Activated CD8-positive, alpha-beta T cell treated with anti-CD3 and anti-CD28 coated beads for 36 hours (primary cell): ENCODE measurements at regions not wholly inside any gene's neighbourhood (a gene's known extent, or its start where the extent isn't known, plus 50 kb on each side); places are given as distances from the start of the nearest gene placed in this dataset.

ENCODE experiments used
- ATAC-seq: fragments of 200-7000 bp; cut with Tn5 transposase; one replicate; pipeline ENCODE4 v1.10.0; 2021; ENCODE audit warnings: mild to moderate bottlenecking, moderate library complexity
- CTCF ChIA-PET: fragments of 350-600 bp; sonication (Branson Sonifier 250); formaldehyde crosslinking; loops from one replicate; lab custom pipeline; 2021; ENCODE audit warnings: antibody characterized with exemption; lab: Charles Lee
- POLR2A ChIA-PET: fragments of 350-600 bp; sonication (Branson Sonifier 250); formaldehyde crosslinking; loops from one replicate; lab custom pipeline; 2021; ENCODE audit warnings: antibody characterized with exemption; lab: Charles Lee
- DNase-seq: peaks from one replicate; pipeline ENCODE4 v3.0.0-alpha.2; 2020
- H3K27ac Mint-ChIP-seq: one replicate; pipeline ENCODE4 v1.8.0; 2021; ENCODE audit warnings: mild to moderate bottlenecking, mixed read lengths
- H3K27me3 Mint-ChIP-seq: one replicate; pipeline ENCODE4 v1.8.0; 2021; ENCODE audit warnings: mixed read lengths
- H3K36me3 Mint-ChIP-seq: one replicate; pipeline ENCODE4 v1.8.0; 2021; ENCODE audit warnings: low read depth, mixed read lengths
- H3K4me1 Mint-ChIP-seq: one replicate; pipeline ENCODE4 v1.8.0; 2021; ENCODE audit warnings: low read depth, mixed read lengths
- H3K4me3 Mint-ChIP-seq: one replicate; pipeline ENCODE4 v1.8.0; 2021; ENCODE audit warnings: mild to moderate bottlenecking, moderate library complexity, mixed read lengths
- H3K9me3 Mint-ChIP-seq: one replicate; pipeline ENCODE4 v1.8.0; 2021; ENCODE audit warnings: mixed read lengths
- CTCF ChIP-seq: fragments of 200-600 bp; IDR thresholded peaks from one replicate; pipeline ENCODE4 v1.8.0; 2022; ENCODE audit warnings: antibody characterized with exemption, mild to moderate bottlenecking
- intact Hi-C: fragments of 100-400 bp; cut with micrococcal nuclease; formaldehyde crosslinking; loops from one replicate; pipeline ENCODE4 v1.10.0; 2022

- Mint-ChIP-seq H3K27ac (no peak overlapping the region), H3K27me3 (no peaks in the 10 kb centered on the region), H3K4me1 (no peaks in the 10 kb centered on the region), H3K4me3 (no peak overlapping the region), H3K9me3 (peaks cover 10% of the 10 kb centered on the region), H3K36me3 (no peaks in the 10 kb centered on the region)
- ChIA-PET CTCF (no interaction called here), POLR2A (no interaction called here)
- DNase-seq (no peak), ATAC-seq (no peak)
- no peak for TF ChIP-seq CTCF
- intact Hi-C loops: no loop called here
These were observed 628.2 kb downstream of the PTPRU start for GRCh38 chr1:29864431-29865022.

- Mint-ChIP-seq H3K27me3 (peaks cover 1% of the 10 kb centered on the region), H3K4me3 (no peak overlapping the region), H3K4me1 (no peaks in the 10 kb centered on the region), H3K36me3 (no peaks in the 10 kb centered on the region), H3K9me3 (peaks cover 10% of the 10 kb centered on the region), H3K27ac (no peak overlapping the region)
- CTCF ChIA-PET: no interaction called here
- DNase-seq (no peak), ATAC-seq (no peak)
- TF ChIP-seq CTCF: no peak
- POLR2A ChIA-PET: no interaction called here
- intact Hi-C loops: no loop called here
These were observed 625.6 kb downstream of the PTPRU start for GRCh38 chr1:29861922-29862321.

GRCh38 chr1:29861446-29861845 lies 625.1 kb downstream of the PTPRU start:
- H3K4me3 Mint-ChIP-seq: no peak overlapping the region
- intact Hi-C loops: no loop called here
- POLR2A ChIA-PET: no interaction called here
- DNase-seq (no peak), ATAC-seq (no peak)
- H3K27me3 Mint-ChIP-seq: peaks cover 1% of the 10 kb centered on the region
- peaks cover 10% of the 10 kb centered on the region for H3K9me3 Mint-ChIP-seq
- no peaks in the 10 kb centered on the region for H3K4me1 Mint-ChIP-seq
- CTCF ChIA-PET: no interaction called here
- no peak for TF ChIP-seq CTCF
- no peak overlapping the region for H3K27ac Mint-ChIP-seq
- H3K36me3 Mint-ChIP-seq: no peaks in the 10 kb centered on the region

- ATAC-seq: no peak
- no peaks in the 10 kb centered on the region for H3K4me1 Mint-ChIP-seq
- H3K27me3 Mint-ChIP-seq: peaks cover 1% of the 10 kb centered on the region
- H3K27ac Mint-ChIP-seq: no peak overlapping the region
- intact Hi-C loops: no loop called here
- no peak for TF ChIP-seq CTCF
- no peak for DNase-seq
- no peak overlapping the region for H3K4me3 Mint-ChIP-seq
- CTCF ChIA-PET: no interaction called here
- H3K9me3 Mint-ChIP-seq: peaks cover 10% of the 10 kb centered on the region
- POLR2A ChIA-PET: no interaction called here
- no peaks in the 10 kb centered on the region for H3K36me3 Mint-ChIP-seq
These were observed 624.4 kb downstream of the PTPRU start for GRCh38 chr1:29860681-29861080.

GRCh38 chr1:29860056-29860455 lies 623.7 kb downstream of the PTPRU start:
- intact Hi-C loops: no loop called here
- ChIA-PET CTCF (no interaction called here), POLR2A (no interaction called here)
- TF ChIP-seq CTCF: no peak
- DNase-seq: no peak
- H3K4me3 Mint-ChIP-seq: no peak overlapping the region
- peaks cover 10% of the 10 kb centered on the region for H3K9me3 Mint-ChIP-seq
- H3K27ac Mint-ChIP-seq: no peak overlapping the region
- no peaks in the 10 kb centered on the region for H3K36me3 Mint-ChIP-seq
- ATAC-seq: no peak
- H3K27me3 Mint-ChIP-seq: peaks cover 1% of the 10 kb centered on the region
- H3K4me1 Mint-ChIP-seq: no peaks in the 10 kb centered on the region
